ENCODE measurements at regions not wholly inside any gene's neighbourhood (a gene's known extent, or its start where the extent isn't known, plus 50 kb on each side); places are given as distances from the start of the nearest gene placed in this dataset.
"Not testable (repeated sequence)": the region's sequence is repeated elsewhere in the genome, so short reads cannot be mapped to it uniquely, and the experiment has no call there.

DNA sequence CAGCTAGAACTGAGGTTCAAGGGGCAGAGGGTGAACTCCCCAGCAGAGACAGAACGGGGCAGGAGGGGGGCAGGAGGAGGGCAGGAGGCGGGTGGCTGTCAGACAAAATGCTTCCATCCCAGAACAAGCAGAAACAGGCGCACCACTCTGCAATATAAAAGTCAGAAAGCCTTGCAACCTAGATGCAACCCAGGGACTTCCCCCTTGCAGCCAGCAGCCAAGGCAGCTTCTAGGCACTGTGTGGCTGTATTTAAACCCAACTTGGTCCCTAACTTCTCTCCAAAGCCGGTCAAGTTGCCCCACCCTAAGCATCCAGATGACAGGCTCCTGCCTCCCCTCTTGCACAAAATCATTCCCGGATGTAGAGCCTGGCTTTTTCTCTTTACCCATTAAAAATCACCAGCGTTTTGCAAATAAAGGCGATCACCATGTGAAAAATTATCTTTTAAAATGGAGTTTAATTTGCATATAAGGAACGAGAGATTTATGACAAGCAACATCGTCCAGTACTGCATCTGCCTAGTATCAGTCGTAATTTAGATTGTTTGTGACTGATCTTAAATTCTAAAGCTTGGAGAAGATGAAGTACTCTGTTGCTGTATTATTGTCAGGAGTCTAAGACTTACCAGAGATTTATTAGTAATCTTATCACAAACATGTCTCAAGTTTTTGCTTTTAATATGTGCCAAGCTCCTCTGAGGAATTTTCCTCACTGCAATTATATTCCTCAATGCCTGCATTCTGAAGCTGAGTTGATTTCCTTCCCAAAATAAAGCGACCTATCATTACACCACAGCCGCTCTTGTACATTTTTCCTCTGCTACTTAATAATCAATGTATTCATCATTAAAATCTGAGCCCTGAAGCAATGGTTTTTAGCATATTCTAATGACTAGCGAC is 307.1 kb upstream of the ZNF507 start:
- no peak for DNase-seq (ENCODE audit: low read depth in 3 of 3)

DNA sequence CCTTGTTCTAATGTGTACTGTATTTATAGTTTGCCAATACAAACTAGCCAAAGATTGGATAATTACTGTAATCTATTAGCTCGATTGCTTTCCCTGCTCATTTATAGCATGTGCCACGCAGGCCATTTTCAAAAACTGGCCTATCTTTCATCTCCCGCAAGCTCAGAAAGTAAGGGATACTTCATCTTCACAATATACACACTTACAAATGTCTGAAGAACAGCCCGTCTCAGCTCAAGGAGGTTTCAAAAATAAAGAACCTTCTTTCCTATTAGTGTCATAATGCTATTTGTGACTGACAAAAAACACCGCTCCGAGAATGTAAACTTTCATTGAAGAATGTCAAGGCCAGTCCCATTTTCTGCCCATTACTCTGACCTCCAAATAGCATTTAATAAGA is 306.4 kb upstream of the ZNF507 start:
- no peak for DNase-seq (ENCODE audit: low read depth in 3 of 3)

DNA sequence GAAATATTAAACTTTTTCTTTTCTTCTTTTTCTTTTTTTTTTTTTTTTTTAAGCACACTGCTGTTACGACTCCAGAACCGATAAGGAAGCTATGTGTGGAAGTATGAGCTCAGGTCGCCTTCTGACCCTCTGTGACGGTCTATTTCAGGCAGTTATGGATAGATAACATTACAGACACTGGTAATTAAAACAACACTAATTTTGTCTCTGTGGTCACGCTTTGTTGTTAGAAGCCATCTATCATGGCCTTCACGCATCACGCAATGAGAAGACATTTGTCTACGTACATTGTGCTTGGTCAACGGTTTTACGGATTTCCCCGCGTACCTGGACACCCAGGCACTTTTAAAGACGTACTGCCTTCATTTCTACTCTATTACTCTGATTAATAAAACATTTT is 306.0 kb upstream of the ZNF507 start:
- no peak for DNase-seq (ENCODE audit: low read depth in 3 of 3)

DNA sequence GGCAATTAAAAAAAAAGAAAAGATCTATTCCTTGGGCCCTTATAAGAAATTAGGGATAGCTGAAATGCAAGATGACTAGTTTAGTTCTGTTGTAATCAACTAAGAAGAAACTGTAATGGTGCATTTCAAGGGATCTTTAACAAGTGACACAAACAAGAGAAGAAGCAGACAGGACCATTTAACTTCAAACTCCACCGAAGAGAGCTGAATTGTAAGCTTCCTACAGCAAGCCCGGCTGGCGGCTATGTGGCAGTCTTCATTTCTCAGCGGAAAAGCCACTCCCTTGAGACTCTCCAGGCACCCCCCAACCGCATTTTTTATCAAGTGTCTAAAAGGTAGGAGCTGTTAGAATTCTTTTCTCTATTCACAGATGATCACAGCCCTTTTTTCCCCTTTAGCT is 305.2 kb upstream of the ZNF507 start:
- DNase-seq (ENCODE audit: low read depth in 3 of 3): no peak

DNA sequence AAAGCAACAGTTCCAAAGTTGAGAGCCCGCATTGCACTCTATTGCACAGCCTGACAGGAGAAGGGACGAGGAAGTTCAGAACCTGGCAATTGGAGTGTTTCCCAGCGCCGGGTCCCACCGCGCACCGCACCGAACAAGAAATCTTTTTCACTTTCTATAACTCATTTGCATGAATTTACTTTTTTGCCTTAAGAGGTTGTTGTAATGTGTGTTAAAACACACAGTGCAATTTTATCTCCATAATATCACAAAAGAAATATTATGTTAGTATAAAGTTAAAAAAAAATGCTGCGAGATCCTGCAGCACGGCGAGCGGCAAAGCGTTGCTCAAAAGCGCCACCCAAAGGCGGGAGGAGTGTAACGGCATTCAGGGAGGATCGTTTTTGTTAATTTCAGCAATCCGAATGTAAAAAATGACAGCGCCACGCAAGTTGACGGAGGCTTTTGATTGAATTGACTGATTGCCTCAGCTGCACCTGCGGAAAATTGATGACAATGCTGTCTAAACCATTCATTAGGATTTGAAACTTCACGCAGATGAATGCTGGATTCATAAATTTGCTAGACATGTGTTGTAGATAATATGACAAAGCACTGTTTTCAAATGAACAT is 303.6 kb upstream of the ZNF507 start:
- DNase-seq (ENCODE audit: low read depth in 3 of 3): no peak

DNA sequence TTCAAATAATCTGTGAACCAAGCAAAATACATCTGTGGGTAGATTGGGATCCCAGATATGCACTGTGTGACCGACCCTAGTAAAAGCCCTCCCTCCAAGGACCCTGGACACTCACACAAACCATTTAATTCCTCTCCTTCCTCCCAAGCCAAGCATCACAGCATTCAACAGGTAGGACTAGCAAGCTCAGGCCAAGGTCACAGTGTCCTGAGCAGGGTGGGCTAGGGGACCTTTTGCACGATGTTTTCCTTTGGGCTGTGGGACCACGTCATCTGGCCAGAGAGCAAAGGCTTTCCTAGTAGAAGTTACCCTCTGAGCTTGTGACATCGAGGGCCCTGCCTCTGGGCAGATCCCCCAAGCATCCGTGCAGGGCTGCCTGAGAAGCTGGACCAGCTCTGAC is 297.6 kb upstream of the ZNF507 start:
- no peak for DNase-seq (ENCODE audit: low read depth in 3 of 3)

DNA sequence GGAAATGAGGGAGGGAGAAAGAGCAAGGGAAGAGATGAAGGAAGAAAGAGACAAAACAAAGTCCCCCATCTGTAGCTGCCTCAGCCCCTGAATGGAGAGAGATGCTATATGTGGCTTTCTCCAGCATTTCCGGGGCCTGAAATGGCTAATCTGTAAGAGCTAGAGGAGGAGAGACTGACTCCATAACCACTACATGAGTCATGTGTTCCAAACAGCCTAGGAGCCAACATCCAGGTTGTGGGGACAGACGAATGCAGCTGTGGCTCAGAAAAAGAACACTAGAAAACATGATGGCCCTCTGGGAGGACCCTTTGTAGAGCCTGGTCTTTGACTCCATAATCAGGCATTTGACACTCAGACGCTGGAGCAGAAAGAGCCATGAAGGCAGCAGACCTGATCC is 292.0 kb upstream of the ZNF507 start:
- no peak for DNase-seq (ENCODE audit: low read depth in 3 of 3)

DNA sequence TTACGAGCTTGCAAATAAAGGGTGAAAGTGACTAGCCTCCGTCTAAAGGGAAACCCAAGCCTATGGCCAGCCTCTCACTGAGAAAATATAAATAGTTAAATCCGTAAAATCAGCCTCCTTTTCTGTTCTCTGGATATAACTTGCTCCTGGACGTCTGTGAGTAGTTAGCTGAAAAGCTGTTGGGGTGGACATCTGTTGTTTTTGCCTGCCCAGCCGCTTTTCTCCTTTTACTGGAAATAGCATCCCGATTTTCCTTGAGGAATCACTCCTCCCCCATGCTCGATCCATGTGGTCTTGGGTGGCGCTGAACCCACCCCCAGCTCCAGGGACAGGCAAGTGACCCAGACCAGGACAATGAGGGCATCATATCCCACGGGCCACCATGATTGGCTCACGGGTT is 291.5 kb upstream of the ZNF507 start:
- no peak for DNase-seq (ENCODE audit: low read depth in 3 of 3)

DNA sequence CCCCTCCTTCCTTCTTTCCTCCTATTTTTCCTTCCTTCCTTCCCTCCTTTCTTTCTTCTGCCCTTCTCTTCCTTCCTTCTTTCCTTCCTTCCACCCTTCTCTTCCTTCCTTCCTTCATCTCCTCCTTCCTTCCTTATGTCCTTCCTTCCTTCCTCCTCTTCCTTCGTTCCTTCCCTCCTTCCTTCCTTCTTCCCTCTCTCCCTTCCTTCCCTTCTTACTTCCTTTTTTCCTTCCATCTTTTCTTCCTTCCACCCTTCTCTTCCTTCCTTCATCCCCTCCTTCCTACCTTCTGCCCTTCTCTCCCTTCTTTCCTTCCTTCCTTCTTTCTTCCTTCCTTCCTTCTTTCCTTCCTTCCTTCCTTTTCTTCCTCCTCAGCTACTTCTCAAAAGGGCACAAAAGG is 287.3 kb upstream of the ZNF507 start:
- no peak for DNase-seq (ENCODE audit: low read depth in 3 of 3)

DNA sequence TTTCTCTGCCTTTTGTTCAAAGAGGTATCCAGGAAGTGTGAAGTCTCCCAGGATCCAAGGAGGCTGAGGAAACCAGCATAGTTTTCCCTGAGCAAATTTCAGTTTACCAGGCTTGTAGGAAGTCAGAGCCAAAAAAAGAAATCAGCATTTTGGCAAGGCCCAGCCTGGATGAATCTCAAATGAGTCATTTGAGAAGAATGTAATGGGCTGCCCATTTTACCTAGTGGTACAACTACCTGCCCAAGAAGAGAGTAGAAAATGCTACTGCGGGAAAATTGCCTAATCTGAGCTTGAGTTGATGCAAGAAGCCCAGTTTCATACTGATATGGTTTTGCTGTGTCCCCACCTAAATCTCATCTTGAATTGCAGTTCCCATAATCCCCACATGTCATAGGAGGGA is 284.1 kb upstream of the ZNF507 start:
- no peak for DNase-seq (ENCODE audit: low read depth in 3 of 3)

DNA sequence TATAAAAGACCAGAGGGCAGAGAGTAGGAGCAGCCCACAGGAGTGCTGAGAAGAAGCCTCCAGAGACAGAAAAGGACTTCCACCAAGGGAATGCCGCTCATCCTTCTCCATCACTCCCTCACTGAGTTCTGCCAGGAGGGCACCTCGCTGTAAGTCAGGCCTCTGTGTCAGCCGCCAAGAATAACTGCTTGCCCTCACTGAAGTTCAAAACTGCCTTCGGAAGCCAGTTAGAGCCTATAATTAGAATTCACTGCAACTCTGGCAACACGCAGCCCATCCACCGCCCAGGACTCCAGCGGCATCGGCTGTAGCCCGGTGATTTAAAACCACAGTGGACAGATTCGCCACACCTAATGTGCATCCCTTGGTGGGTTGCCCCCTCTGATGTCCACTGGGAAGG is 281.8 kb upstream of the ZNF507 start:
- no peak for DNase-seq (ENCODE audit: low read depth in 3 of 3)

DNA sequence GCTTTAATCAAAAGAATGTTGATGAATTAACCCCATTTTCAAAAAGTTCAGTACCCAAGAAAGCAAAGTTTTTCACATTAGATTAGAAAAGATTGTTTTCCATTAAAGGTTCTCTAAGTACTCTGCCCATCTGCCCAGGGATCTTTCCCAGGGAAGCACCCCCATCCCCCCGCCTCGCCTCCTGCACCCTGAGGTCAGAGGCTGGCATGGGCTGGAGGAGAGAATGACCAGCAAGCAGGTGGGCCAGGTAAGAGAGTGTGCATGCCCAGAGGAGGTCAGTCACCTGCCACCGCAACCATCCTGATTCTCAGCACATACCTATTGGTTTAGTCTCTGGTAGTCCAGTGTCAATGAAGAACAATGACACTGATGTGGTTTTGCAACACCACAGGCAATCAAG is 279.4 kb upstream of the ZNF507 start:
- no peak for DNase-seq (ENCODE audit: low read depth in 3 of 3)

DNA sequence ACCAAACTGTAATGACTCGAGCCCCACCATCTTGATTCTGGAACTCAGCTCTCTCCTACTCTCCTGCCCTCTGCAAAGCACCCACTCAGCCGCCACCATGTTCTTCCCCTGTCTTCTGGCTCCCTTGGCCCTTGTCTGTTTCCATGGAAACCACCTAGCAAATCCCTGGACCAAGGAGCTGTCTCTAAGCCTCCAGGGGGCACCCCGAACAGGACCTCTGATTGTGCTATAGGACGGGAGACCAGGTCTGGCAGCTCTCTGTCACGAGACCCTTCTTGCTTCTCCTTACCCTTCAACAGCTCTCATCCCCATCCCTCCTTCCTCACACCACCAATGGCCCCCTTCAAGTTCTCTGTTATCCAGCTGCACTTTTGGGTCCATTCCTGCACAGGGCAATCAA is 277.7 kb upstream of the ZNF507 start:
- no peak for DNase-seq (ENCODE audit: low read depth in 3 of 3)

DNA sequence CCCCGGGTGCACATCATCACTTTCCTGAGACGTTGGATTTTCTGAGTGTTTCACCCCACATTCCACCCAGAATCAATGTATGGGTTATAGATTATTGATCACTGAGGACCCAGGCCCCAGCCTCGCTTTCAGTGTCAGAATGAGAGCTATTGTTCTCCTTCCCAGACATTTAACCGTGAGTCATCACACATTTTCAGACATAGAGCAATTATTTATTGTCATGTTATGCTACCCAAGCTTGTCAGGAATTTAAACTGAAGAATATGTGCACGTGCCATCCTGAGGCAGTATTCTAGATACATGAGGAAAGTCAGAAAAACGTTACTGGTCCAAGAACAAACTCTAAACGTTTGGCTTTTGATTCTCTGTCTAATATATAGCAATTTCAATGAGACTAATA is 276.6 kb upstream of the ZNF507 start:
- no peak for DNase-seq (ENCODE audit: low read depth in 3 of 3)

DNA sequence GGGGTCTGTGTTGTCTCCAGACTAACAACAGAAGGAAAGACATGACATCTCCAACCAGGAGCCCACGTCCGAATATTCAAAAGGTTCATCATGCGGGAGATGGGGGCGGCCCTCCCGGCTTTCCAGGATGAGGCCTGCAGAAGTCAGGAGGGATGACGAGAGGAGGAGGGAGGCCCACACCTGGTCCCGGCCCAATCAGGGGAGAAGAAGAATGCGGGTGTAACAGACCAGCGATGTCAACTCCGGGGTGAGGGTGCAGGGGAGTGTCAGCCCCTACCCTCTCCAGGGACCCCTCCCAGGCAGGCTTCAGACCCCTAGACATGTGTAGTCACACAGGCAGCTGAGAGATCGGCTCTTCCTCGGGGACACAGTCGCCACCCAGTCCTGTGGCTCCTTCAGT is 275.3 kb upstream of the ZNF507 start:
- DNase-seq (ENCODE audit: low read depth in 3 of 3): no peak

DNA sequence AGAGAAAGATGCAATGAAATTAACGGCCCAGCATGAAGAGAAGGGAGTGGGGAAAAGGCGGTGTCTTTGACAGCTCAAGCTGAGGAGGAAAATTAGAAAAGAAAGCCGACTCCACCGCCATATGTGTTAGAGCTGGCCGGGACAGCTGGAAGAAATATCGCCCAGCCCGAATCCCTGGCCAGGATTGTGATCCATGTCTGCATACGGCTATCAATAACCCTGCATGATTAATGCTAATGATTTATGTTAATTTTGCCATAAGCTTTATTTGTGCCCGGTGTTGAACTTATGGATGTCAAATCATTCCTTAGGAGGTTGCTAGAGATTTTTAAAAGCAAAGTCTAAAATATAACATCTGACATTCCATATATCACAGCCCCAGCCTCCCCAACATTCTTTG is 263.4 kb upstream of the ZNF507 start:
- no peak for DNase-seq (ENCODE audit: low read depth in 3 of 3)

DNA sequence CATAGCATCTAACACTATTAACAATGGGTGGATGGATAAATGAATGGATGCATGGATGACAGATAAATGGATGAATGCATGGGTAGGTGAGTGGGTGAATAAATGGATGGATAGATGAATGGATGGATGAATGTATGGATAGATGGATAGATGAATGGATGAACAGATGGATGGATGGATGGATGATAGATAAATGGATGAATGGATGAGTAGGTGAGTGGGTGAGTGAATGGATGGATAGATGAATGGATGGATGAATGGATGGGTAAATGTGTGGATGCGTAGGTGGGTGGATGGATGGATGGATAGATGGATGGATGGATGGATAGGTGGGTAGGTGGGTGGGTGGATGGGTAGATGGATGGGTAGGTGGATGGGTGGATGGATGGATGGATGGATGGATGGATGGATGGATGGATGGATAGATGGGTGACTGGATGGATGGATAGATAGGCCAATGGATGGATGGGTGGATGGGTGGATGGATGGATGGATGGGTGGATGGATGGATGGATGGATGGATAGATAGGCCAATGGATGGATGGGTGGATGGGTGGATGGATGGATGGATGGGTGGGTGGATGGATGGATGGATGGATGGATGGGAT is 260.6 kb upstream of the ZNF507 start:
- not testable (repeated sequence) for DNase-seq (ENCODE audit: low read depth in 3 of 3)

DNA sequence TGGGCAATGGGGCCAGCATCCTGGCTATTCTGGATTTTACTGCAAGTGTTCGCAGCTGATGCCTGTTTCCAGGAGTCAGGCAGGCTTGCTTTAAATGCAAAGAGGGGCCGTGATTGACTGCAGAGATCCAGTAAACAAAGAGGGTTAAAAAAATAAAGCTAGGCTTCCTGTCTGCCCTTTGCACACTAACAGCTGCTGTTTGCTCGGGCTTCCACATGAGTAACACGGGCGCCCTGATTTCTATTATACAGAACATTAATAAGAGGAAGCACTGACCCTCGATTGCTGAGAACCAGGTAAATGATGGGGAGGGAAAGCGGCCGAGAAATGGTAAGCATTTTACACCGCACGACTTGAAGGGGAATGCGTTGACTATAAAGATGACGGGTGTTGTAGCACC is 254.2 kb upstream of the ZNF507 start:
- DNase-seq (ENCODE audit: low read depth in 3 of 3): no peak

DNA sequence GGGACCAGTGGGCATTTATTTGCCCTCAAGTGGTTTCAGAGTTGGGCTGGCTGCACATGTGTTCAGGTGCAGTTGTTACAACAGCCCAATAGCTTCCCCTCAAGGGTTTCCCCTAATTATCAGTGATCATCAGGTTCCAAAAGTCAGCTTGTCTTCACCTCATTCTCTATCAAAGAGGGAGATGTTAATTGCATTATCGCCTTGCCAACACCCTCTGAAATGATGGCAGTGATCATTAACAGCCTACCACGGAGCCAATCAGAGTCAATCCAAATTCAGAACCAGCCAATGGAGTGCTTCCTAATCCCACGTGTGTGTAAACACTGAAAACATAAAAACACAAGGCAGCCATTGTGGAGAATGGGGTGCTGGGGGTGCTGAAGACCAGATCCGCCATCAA is 248.4 kb upstream of the ZNF507 start:
- no peak for DNase-seq (ENCODE audit: low read depth in 3 of 3)

DNA sequence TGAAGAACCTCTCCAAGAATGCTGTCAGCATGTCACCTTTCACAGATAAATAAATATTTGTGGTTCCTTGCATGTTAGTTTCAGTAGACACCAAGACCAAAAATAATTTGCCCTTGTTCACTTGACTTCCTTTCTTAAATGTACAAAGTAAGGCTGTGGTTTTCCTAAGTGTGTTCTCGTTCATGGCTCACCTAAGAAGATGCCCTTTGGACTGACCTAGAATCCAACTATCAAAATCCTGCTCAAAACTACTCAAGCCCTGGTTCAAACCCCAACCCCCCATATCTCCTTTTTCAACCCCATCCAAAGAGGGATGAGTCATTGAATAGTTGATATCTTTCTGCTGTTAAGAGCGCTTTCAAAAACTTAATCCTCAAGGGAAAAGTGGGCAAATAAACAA is 247.8 kb upstream of the ZNF507 start:
- no peak for DNase-seq (ENCODE audit: low read depth in 3 of 3)

DNA sequence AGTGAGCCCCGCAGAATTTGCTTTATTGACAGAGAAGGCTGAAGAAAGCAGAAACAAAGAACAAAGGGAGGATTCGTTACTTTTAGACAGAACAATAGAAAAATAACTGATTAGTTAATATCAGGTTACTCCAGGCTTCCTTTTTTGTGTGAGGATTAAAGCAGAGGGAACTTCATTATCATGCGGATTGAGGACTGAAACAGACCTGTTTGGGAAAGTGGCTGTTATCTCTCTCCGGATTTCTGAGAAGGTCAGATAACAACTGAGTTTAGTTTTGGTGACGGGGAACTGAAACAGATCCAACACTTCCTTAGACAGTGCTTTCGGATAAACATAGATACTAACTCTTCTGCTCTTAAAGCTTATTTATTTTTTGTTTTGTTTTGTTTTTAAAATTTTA is 246.4 kb upstream of the ZNF507 start:
- no peak for DNase-seq (ENCODE audit: low read depth in 3 of 3)

DNA sequence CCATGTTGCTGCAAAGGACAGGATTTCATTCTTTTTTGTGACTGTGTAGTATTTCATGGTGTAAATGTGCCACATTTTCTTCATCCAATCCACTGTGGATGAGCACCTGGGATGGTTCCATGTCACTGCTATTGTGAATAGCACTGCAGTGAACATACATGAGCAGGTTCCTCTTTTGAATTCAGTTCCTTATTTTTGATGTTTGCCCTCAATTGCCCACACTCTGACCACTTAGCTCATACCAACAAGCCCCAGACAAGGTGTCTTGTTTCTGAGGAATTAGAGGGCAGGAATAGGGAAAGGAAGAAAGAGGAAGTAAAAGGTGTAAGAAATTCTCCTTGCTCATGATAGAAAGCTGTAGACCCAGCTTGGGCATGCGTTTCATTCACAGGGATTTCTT is 244.2 kb upstream of the ZNF507 start:
- no peak for DNase-seq (ENCODE audit: low read depth in 3 of 3)

DNA sequence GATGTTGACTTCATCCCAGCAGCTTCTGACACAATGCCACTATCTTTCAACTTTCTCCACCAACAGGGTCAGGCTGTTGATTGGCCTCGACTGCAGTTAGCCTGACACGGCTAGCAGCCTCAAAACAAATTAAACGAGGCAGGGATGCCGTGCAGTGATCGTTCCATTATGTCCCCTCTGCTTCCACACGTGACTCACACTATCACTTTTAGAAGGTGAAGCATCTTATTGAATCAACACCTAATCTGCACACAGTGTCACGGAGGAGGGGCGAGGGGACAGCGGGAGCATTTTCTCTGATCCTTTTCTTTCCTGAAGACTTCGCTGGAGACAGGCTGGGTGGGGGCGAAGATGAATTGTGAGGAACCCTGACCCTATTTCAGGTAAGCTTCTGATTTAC is 241.9 kb upstream of the ZNF507 start:
- no peak for DNase-seq (ENCODE audit: low read depth in 3 of 3)
